ENCODE measurements at regions not wholly inside any gene's neighbourhood (a gene's known extent, or its start where the extent isn't known, plus 50 kb on each side); places are given as distances from the start of the nearest gene placed in this dataset.

GRCh38 chr9:86470326-86470725 lies 116.1 kb upstream of the TUT7 start:
- DNase-seq: peak; percentile 79

GRCh38 chr9:86469476-86470250 lies 115.5 kb upstream of the TUT7 start:
- no peak for DNase-seq

DNA sequence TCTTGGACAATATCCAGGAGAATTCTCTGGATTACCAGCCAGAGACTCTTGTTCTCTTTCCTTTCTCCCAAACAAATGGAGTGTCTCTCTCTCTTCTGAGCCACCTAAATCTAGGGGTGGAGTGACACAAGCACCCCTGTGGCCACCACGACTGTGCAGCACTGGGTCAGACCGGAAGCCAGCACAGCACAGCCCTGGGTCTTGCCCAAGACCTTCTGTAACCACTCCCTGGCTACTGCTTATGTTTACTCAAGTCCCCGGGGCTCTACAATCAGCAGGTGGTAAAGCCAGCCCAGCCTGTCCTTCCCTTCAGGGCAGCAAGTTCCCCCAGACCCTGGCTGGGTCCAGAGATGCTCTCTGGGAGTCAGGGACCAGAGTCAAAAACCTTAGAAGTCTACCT lies 110.0 kb upstream of the TUT7 start:
- DNase-seq: no peak

- DNase-seq: peak; percentile 75
Observed at GRCh38 chr9:86460216-86461002, 106.2 kb upstream of the TUT7 start.

DNA sequence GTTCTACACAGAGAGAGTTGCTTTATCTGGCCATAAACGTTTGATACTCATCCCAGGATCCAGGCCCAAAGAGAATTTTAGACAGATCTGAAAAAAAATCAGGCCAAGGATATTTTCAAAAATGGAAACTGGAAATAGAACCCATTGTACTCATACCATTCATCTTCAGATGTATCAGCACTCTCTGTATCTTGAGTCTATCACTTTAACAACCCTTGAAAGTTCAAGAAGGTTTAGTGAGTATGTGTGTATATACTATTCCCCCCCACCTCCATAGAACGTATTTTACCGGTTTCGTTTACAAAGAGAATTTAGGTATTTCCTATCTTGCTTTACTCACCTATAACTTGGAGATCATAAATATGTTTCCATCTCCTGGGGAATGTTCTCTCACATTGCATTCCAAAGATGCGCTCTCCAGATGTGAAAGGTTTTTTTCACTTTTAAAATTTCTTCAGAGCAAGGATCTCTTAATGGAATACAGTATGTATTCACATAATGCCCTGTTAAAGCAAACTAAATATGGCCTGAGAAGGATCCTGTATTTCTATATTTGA lies 105.5 kb upstream of the TUT7 start:
- DNase-seq: peak; percentile 6

- DNase-seq: peak; percentile 53
Observed at GRCh38 chr9:86459191-86459590, 105.0 kb upstream of the TUT7 start.

DNA sequence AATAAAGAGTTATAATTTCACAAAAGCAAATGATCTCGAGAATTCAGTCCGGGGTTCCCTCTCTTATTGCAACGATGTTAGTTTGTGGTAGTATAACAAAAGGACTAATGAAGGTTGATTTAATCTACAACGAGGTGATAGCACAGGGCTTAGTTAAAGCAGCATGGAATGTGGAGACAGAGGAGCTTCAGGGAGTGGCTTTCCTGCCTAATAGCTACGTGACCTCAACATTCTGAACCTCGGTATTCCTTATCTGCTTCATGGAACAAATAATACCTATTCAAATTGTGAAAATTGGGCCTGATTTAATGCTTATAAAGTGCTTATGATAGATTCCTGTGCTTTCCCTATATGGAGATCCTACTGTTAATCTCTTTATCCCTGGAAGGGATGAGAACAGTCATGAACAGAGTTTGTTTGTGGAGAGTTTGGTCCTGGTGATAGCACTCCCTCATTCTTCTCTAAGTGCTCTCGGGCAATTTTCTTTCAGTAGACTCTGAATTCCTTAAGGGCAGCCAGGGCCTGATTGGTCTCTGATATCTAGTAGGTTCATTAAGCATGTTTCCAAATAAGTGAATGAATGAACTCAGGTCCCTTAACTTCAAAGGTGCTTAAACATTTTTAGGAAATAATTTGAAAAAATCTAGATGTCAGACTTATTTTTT lies 104.1 kb upstream of the TUT7 start:
- no peak for DNase-seq

GRCh38 chr9:86456416-86456815 lies 102.2 kb upstream of the TUT7 start:
- DNase-seq: no peak

DNA sequence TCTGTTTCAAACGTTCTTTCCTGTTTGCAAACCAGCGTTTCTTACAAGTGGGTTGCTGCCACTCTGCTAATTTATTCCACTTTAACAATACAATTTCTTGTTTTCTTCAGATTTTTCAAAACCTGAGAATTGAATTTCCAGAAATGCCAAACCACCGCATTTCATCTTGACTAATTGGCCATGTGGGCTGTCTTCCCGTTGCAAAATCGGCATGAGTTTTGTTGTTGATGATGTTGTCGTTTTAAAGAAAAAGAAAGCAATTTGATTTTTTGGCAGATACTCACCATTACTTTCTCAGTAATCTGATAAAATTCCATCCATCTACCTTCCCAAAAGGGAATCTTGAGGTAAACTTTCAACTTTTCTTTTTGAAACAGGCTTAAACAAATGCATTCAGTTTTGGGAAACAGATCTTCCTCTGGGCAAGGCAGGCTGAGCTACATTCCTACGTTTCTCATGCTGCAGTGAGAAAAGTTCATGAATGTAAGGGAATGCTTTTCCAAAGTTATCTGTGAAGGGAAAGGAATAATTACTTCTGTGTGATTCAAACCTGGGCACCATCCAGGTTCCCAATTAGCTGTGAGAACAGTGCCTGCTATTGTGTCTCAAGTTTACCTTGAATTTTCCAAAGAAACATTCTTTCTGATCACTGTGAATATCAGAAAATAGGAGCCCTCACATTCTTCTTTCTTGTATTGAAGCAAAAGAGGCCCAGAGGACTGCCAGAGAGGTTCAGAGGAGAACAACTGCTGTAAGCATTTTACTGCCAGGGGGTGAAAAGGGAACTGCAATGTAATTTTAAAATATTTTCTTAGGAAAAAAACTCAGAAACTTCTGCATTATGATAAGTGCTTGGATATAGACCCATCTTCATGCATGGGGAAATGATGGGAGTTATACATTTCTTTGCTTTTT lies 100.7 kb upstream of the TUT7 start:
- peak; percentile 19 for DNase-seq

DNA sequence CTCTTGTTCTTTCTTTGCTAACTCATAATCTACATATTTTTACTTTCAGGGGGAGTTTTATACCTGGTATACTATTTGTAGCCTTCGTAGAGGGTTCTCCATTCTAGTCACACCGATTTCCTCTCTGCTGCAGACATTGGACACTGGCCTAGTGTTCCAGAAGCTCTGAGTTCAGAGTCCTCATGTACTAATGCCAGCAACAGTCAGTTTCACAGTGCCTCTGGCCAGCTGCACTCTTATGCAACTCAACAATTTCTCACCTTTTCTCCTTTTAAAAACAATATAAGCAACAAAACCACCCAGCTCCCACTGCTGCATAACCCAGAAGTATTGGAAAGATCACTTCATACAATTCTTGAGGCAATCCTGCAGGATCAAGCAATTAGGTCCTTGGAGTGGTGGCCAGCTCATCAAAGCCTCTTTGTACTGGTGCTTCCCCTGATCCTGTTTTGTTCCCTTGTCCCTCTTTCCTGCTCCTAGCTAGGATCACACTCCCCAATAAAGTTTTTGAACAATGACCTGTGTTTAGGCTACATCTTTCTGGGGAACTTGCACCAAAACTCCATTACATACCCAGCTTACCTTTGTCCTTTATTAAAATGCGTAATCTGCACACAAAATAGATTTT lies 98.1 kb upstream of the TUT7 start:
- DNase-seq: no peak

- DNase-seq: no peak
Observed at GRCh38 chr9:86449246-86449645, 95.0 kb upstream of the TUT7 start.

GRCh38 chr9:86445671-86446070 lies 91.5 kb upstream of the TUT7 start:
- DNase-seq: peak; percentile 32

- no peak for DNase-seq
Observed at GRCh38 chr9:86443992-86444391, 89.8 kb upstream of the TUT7 start.

- DNase-seq: peak; percentile 90
Observed at GRCh38 chr9:86434039-86434726, 80.0 kb upstream of the TUT7 start.

- DNase-seq: no peak
Observed at GRCh38 chr9:86424251-86424891, 70.2 kb upstream of the TUT7 start.

GRCh38 chr9:86413971-86414880 lies 60.0 kb upstream of the TUT7 start:
- peak; percentile 57 for DNase-seq

GRCh38 chr9:86410281-86410680 lies 56.1 kb upstream of the TUT7 start:
- peak; percentile 8 for DNase-seq

DNA sequence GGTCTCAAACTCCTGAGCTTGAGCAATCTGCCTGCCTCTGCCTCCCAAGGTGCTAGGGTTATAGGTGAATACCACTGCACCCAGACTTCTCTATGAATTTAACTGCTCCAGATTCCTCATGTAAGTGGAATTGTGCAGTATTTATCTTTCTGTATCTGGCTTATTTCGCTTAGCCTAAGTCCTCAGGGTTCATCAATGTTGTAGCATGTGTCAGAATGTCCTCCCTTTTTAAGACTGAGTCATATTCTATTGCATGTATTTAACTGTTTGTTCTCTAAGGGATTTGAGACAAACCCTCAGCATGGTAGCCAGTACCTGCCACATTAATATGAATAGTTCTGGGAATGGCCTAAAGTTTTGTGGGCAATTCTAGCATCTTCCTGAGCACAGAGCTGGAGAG lies 53.9 kb upstream of the TUT7 start:
- DNase-seq: peak; percentile 29

- peak; percentile 41 for DNase-seq
Observed at GRCh38 chr9:86407022-86407421, 52.8 kb upstream of the TUT7 start.

DNA sequence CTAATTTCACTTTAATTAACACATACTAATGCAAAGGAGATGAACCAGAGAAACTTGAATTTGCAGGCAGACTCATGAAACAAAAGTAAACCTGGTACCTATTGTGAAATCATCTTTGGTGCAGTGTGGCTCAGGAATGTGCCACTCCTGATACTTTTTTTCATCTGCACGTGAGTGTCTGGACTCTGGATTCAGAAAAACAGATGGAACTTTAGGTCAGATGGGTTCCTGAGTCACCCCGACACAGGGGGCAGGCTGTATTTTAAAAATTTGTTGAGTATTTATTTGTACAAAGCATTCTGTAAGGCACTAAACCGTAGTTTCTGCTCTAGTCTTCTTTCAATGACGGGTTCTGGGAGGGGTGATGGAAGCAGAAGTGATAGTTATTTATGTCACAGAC lies 52.2 kb upstream of the TUT7 start:
- DNase-seq: peak; percentile 65
